PC-3 (cell line): ENCODE measurements at regions not wholly inside any gene's neighbourhood (a gene's known extent, or its start where the extent isn't known, plus 50 kb on each side); places are given as distances from the start of the nearest gene placed in this dataset.
A peak's percentile ranks its signal among the peaks of the same experiment; 100 is the strongest.
"Not testable (repeated sequence)": the region's sequence is repeated elsewhere in the genome, so short reads cannot be mapped to it uniquely, and the experiment has no call there.

ENCODE experiments used
- ATAC-seq: fragments of 200-7000 bp; cut with Tn5 transposase; 2 replicates; pipeline ENCODE4 v1.9.1; 2020; ENCODE audit warnings: mild to moderate bottlenecking, moderate library complexity
- BruUV-seq: library from RNA; stranded (reverse); fragments of 400-500 nt; replicated peaks from 2 replicates; lab custom pipeline; 2021; lab: Mats Ljungman, UMichigan
- CTCF ChIA-PET: fragments of 300-600 bp; sonication (Branson Sonifier 250); formaldehyde crosslinking; loops from one replicate; lab custom pipeline; 2022; ENCODE audit warnings: antibody characterized with exemption; lab: Charles Lee
- POLR2A ChIA-PET: fragments of 300-600 bp; sonication (Branson Sonifier 250); formaldehyde crosslinking; loops from one replicate; lab custom pipeline; 2022; ENCODE audit warnings: antibody characterized with exemption; ENCODE audit not compliant: unreplicated experiment; lab: Charles Lee
- DNase-seq: peaks from one replicate; pipeline ENCODE4 v3.0.0-alpha.2; 2015
- H2AFZ ChIP-seq: fragments of 300-600 bp; sonication (generic); 2 replicates; pipeline ENCODE4 v1.6.0; 2016; ENCODE audit warnings: antibody characterized with exemption, low read length
- H3F3A ChIP-seq: fragments of 300-600 bp; sonication (generic); one replicate; pipeline ENCODE4 v1.6.0; 2017; ENCODE audit warnings: antibody characterized with exemption, low read length, control low read depth, mild to moderate bottlenecking; ENCODE audit not compliant: unreplicated experiment
- H3K27ac ChIP-seq: fragments of 300-600 bp; sonication (generic); 2 replicates; pipeline ENCODE4 v1.5.1; 2016; ENCODE audit warnings: mild to moderate bottlenecking, low read length
- H3K27me3 ChIP-seq: fragments of 300-600 bp; sonication (generic); 2 replicates; pipeline ENCODE4 v1.6.1; 2016; ENCODE audit warnings: low read length, mixed read lengths
- H3K36me3 ChIP-seq: fragments of 300-600 bp; sonication (generic); 2 replicates; pipeline ENCODE4 v1.6.1; 2016; ENCODE audit warnings: low read depth, mixed run types, low read length, mixed read lengths
- H3K4me1 ChIP-seq: fragments of 300-600 bp; sonication (generic); 2 replicates; pipeline ENCODE4 v1.5.1; 2016; ENCODE audit warnings: low read length; ENCODE audit not compliant: insufficient read depth
- H3K4me2 ChIP-seq: fragments of 300-600 bp; sonication (generic); 2 replicates; pipeline ENCODE4 v1.6.0; 2016; ENCODE audit warnings: low read length
- H3K4me3 ChIP-seq: fragments of 300-600 bp; sonication (generic); 2 replicates; pipeline ENCODE4 v1.5.1; 2016; ENCODE audit warnings: mild to moderate bottlenecking, low read length, mixed read lengths
- H3K79me2 ChIP-seq: fragments of 300-600 bp; sonication (generic); 2 replicates; pipeline ENCODE4 v1.6.1; 2017; ENCODE audit warnings: low read length, mixed read lengths
- H3K9ac ChIP-seq: fragments of 300-600 bp; sonication (generic); 2 replicates; pipeline ENCODE4 v1.6.0; 2016; ENCODE audit warnings: mild to moderate bottlenecking, low read length
- H3K9me2 ChIP-seq: fragments of 300-600 bp; sonication (generic); replicated peaks from 2 replicates; pipeline ENCODE4 v1.6.1; 2016; ENCODE audit warnings: mixed run types, low read length, mixed read lengths
- H3K9me3 ChIP-seq: fragments of 300-600 bp; sonication (generic); 2 replicates; pipeline ENCODE4 v1.6.1; 2016; ENCODE audit warnings: low read length, mixed read lengths
- H4K20me1 ChIP-seq: fragments of 300-600 bp; sonication (generic); 2 replicates; pipeline ENCODE4 v1.6.1; 2016; ENCODE audit warnings: low read length, mixed read lengths
- CTCF ChIP-seq: fragments of 300-600 bp; sonication (generic); conservative IDR thresholded peaks from 2 replicates; pipeline ENCODE4 v1.5.1; 2017; ENCODE audit warnings: antibody characterized with exemption, low read depth, mild to moderate bottlenecking, low read length
- EZH2 ChIP-seq: fragments of 300-600 bp; sonication (generic); IDR thresholded peaks from one replicate; pipeline ENCODE4 v1.6.1; 2017; ENCODE audit warnings: antibody characterized with exemption, mild to moderate bottlenecking, low read length; ENCODE audit not compliant: unreplicated experiment
- EZH2phosphoT487 ChIP-seq: fragments of 300-600 bp; sonication (generic); IDR thresholded peaks from 2 replicates; pipeline ENCODE4 v1.6.1; 2018; ENCODE audit warnings: mild to moderate bottlenecking, antibody characterized with exemption, low read length, borderline replicate concordance
- intact Hi-C: fragments of 100-400 bp; cut with micrococcal nuclease; formaldehyde crosslinking; loops from 2 replicates; pipeline ENCODE4 v1.9.0; 2023

GRCh38 chr2:132267105-132267497, 105.3 kb upstream of the ANKRD30BL start:
- no peaks in the 10 kb centered on the region for H3K27me3 ChIP-seq
- no peak for ATAC-seq
- intact Hi-C loops, result loop anchor here (5.0 to 10.0 kb wide), 7 partner anchors 148 to 1575 kb away; partner anchors contain the start of genes GPR39, LYPD1 and NCKAP5
- H3K9me3 ChIP-seq, result no peaks in the 10 kb centered on the region
- H3K4me3 ChIP-seq, result no peak overlapping the region
- no peaks in the 10 kb centered on the region for H3F3A ChIP-seq
- H3K4me2 ChIP-seq, result no peak overlapping the region
- H3K9ac ChIP-seq, result no peak overlapping the region
- no peaks in the 10 kb centered on the region for H3K9me2 ChIP-seq
- no peak overlapping the region for H3K27ac ChIP-seq
- no peaks in the 10 kb centered on the region for H3K79me2 ChIP-seq
- no peaks in the 10 kb centered on the region for H3K36me3 ChIP-seq
- H3K4me1 ChIP-seq, result peaks cover 8% of the 10 kb centered on the region; the same call in 1 of the 2 replicates
- POLR2A ChIA-PET, result interaction anchor here (1.1 kb wide), 1 partner anchor 880 kb away, joined by 3 read pairs; no protein-coding TSS in a partner anchor
- no TSS peak for BruUV-seq
- TF ChIP-seq CTCF, result no peak
- no peak for TF ChIP-seq EZH2phosphoT487
- TF ChIP-seq EZH2, result no peak
- peak overlapping the region; percentile 60; the same call in 1 of the 2 replicates for H2AFZ ChIP-seq
- CTCF ChIA-PET, result interaction anchor here (0.7 kb wide), 1 partner anchor 789 kb away, joined by 3 read pairs; no protein-coding TSS in a partner anchor
- H4K20me1 ChIP-seq, result no peaks in the 10 kb centered on the region
- DNase-seq, result no peak

- peak overlapping the region; percentile 74 for H3K4me2 ChIP-seq
- BruUV-seq, result not testable (repeated sequence)
Observed at GRCh38 chr2:132267498-132268283, 105.9 kb upstream of the ANKRD30BL start.

GRCh38 chr2:132268284-132268976, 106.7 kb upstream of the ANKRD30BL start:
- ATAC-seq, result peak; percentile 63
- Histone ChIP-seq H3K4me3 (peak overlapping the region; percentile 55; the same call in 1 of the 2 replicates), H3K4me2 (peak overlapping the region; percentile 74), H2AFZ (peak overlapping the region; percentile 60)
- H3K27me3 ChIP-seq, H4K20me1 ChIP-seq, H3K9me3 ChIP-seq, BruUV-seq, H3K9me2 ChIP-seq, H3K9ac ChIP-seq, H3K4me1 ChIP-seq, H3F3A ChIP-seq, H3K79me2 ChIP-seq, H3K36me3 ChIP-seq, H3K27ac ChIP-seq, CTCF ChIA-PET: not testable (repeated sequence)
- peak; percentile 63 for TF ChIP-seq CTCF
- POLR2A ChIA-PET, result interaction anchor here (1.1 kb wide), 1 partner anchor 878 kb away, joined by 3 read pairs; no protein-coding TSS in a partner anchor
- DNase-seq, result peak; percentile 95
- intact Hi-C loops, result loop anchor here (2.0 to 10.0 kb wide), 8 partner anchors 146 to 1574 kb away; partner anchors contain the start of genes GPR39, LYPD1 and NCKAP5

More at GRCh38 chr2:132267498-132268283, 105.9 kb upstream of the ANKRD30BL start:
- DNase-seq, H3K79me2 ChIP-seq, H3F3A ChIP-seq, H3K27ac ChIP-seq, H3K9ac ChIP-seq, ATAC-seq, H3K27me3 ChIP-seq, H3K4me1 ChIP-seq, H3K36me3 ChIP-seq, H3K9me3 ChIP-seq, H3K9me2 ChIP-seq, H4K20me1 ChIP-seq: not testable (repeated sequence)
- intact Hi-C loops, result loop anchor here (2.0 to 10.0 kb wide), 8 partner anchors 147 to 1575 kb away; partner anchors contain the start of genes GPR39, LYPD1 and NCKAP5
- ChIA-PET CTCF (interaction anchor here (0.7 kb wide), 1 partner anchor 789 kb away, joined by 3 read pairs; no protein-coding TSS in a partner anchor), POLR2A (interaction anchor here (1.1 kb wide), 1 partner anchor 879 kb away, joined by 3 read pairs; no protein-coding TSS in a partner anchor)
- Histone ChIP-seq H2AFZ (peak overlapping the region; percentile 60; the same call in 1 of the 2 replicates), H3K4me3 (peak overlapping the region; percentile 30; the same call in 1 of the 2 replicates)
